ENCODE measurements at regions not wholly inside any gene's neighbourhood (a gene's known extent, or its start where the extent isn't known, plus 50 kb on each side); places are given as distances from the start of the nearest gene placed in this dataset.

- 59 to 79% (median 63%) methylated on average over 6 of the region's 6 CpGs for WGBS, 4 donors
- Histone ChIP-seq H3K27me3 (no peaks in the 10 kb centered on the region), H3K9me3 (no peaks in the 10 kb centered on the region), H3K4me1 (no peaks in the 10 kb centered on the region), H3K36me3 (no peaks in the 10 kb centered on the region), H3K4me3 (no peak overlapping the region), H3K27ac (no peak overlapping the region)
- ATAC-seq (no peak), DNase-seq (no peak)
- intact Hi-C loops (cut with DNase I) = loop anchor here in 1 of 10 donors (10.0 kb wide), 1 partner anchor 60 kb away; no protein-coding TSS in a partner anchor
- TF ChIP-seq CTCF (IDR thresholded peaks at IDR 0.05) (no peak), POLR2A (IDR thresholded peaks at IDR 0.05) (no peak)
These were observed 451.4 kb upstream of the C9orf72 start for GRCh38 chr9:28024676-28025075.

GRCh38 chr9:28025186-28025585, 451.9 kb upstream of the C9orf72 start:
- no peak for DNase-seq
- no peaks in the 10 kb centered on the region for H3K36me3 ChIP-seq
- no peaks in the 10 kb centered on the region for H3K27me3 ChIP-seq
- intact Hi-C loops (cut with DNase I) = loop anchor here in 1 of 10 donors (10.0 kb wide), 1 partner anchor 60 kb away; no protein-coding TSS in a partner anchor
- no peak for ATAC-seq
- no peak for TF ChIP-seq POLR2A (IDR thresholded peaks at IDR 0.05)
- TF ChIP-seq CTCF (IDR thresholded peaks at IDR 0.05) = no peak
- no peak overlapping the region for H3K27ac ChIP-seq
- H3K9me3 ChIP-seq = no peaks in the 10 kb centered on the region
- 58 to 81% (median 73%) methylated on average over 2 of the region's 2 CpGs for WGBS, 4 donors
- H3K4me1 ChIP-seq = no peaks in the 10 kb centered on the region
- no peak overlapping the region for H3K4me3 ChIP-seq

GRCh38 chr9:28031521-28032267, 458.4 kb upstream of the C9orf72 start:
- Histone ChIP-seq H3K4me1 (no peaks in the 10 kb centered on the region), H3K36me3 (no peaks in the 10 kb centered on the region), H3K4me3 (no peak overlapping the region), H3K9me3 (no peaks in the 10 kb centered on the region), H3K27ac (no peak overlapping the region), H3K27me3 (no peaks in the 10 kb centered on the region)
- ATAC-seq (no peak), DNase-seq (no peak)
- TF ChIP-seq POLR2A (IDR thresholded peaks at IDR 0.05) (no peak), CTCF (IDR thresholded peaks at IDR 0.05) (no peak)
- 65 to 73% (median 68%) methylated on average over 5 of the region's 5 CpGs for WGBS, 4 donors
- intact Hi-C loops (cut with DNase I) = no loop called here

- H3K9me3 ChIP-seq = no peaks in the 10 kb centered on the region
These were observed 458.9 kb upstream of the C9orf72 start for GRCh38 chr9:28032268-28032590.

More at GRCh38 chr9:28032268-28032590, 458.9 kb upstream of the C9orf72 start:
- H3K36me3 ChIP-seq = no peaks in the 10 kb centered on the region
- DNase-seq (no peak), ATAC-seq (no peak)
- no peaks in the 10 kb centered on the region for H3K4me1 ChIP-seq
- no peak overlapping the region for H3K27ac ChIP-seq
- TF ChIP-seq CTCF (IDR thresholded peaks at IDR 0.05) (no peak), POLR2A (IDR thresholded peaks at IDR 0.05) (no peak)
- 87 to 96% (median 88%) methylated on average over 2 of the region's 2 CpGs for WGBS, 4 donors
- no peak overlapping the region for H3K4me3 ChIP-seq
- no peaks in the 10 kb centered on the region for H3K27me3 ChIP-seq
- intact Hi-C loops (cut with DNase I) = no loop called here
